ENCODE measurements at regions not wholly inside any gene's neighbourhood (a gene's known extent, or its start where the extent isn't known, plus 50 kb on each side); places are given as distances from the start of the nearest gene placed in this dataset.

GRCh38 chr9:13606586-13606985, 327.1 kb upstream of the MPDZ start:
- Mint-ChIP-seq H3K9me3 (peaks cover 10% of the 10 kb centered on the region), H3K4me3 (no peak overlapping the region), H3K27ac (no peak overlapping the region), H3K27me3 (no peaks in the 10 kb centered on the region), H3K4me1 (no peaks in the 10 kb centered on the region), H3K36me3 (no peaks in the 10 kb centered on the region)
- ATAC-seq = no peak

- no peaks in the 10 kb centered on the region for H3K27me3 Mint-ChIP-seq
- H3K4me1 Mint-ChIP-seq = no peaks in the 10 kb centered on the region
- no peak overlapping the region for H3K27ac Mint-ChIP-seq
- no peaks in the 10 kb centered on the region for H3K36me3 Mint-ChIP-seq
- peaks cover 10% of the 10 kb centered on the region for H3K9me3 Mint-ChIP-seq
- H3K4me3 Mint-ChIP-seq = no peak overlapping the region
- ATAC-seq = no peak
These were observed 324.4 kb upstream of the MPDZ start for GRCh38 chr9:13603921-13604320.

GRCh38 chr9:13598738-13599137, 319.2 kb upstream of the MPDZ start:
- H3K27me3 Mint-ChIP-seq = no peaks in the 10 kb centered on the region
- ATAC-seq = no peak
- H3K4me1 Mint-ChIP-seq = no peaks in the 10 kb centered on the region
- no peak overlapping the region for H3K4me3 Mint-ChIP-seq
- no peak overlapping the region for H3K27ac Mint-ChIP-seq
- H3K36me3 Mint-ChIP-seq = no peaks in the 10 kb centered on the region
- H3K9me3 Mint-ChIP-seq = peaks cover 9% of the 10 kb centered on the region

DNA sequence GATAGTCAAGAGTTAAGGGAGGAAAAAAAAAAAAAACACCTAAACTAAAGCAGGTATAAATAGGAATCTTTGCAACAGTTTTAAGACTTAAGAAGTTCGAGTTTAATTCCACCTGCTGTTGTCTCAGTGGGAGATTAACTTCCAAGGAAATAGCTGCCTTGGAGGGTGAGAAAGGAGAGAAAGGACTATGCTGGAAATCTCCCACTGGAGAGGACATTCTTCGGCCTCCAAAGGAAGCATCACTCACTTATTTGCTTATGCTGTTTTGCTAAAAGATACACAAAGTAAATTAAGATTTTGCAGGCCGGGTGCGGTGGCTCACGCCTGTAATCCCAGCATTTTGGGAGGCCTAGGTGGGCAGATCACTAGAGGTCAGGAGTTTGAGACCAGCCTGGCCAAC, 317.9 kb upstream of the MPDZ start:
- peaks cover 3% of the 10 kb centered on the region for H3K9me3 Mint-ChIP-seq
- no peak overlapping the region for H3K27ac Mint-ChIP-seq
- no peaks in the 10 kb centered on the region for H3K36me3 Mint-ChIP-seq
- no peaks in the 10 kb centered on the region for H3K27me3 Mint-ChIP-seq
- H3K4me1 Mint-ChIP-seq = no peaks in the 10 kb centered on the region
- no peak overlapping the region for H3K4me3 Mint-ChIP-seq
- ATAC-seq = no peak

GRCh38 chr9:13597004-13597403, 317.5 kb upstream of the MPDZ start:
- Mint-ChIP-seq H3K4me3 (no peak overlapping the region), H3K36me3 (no peaks in the 10 kb centered on the region), H3K27me3 (no peaks in the 10 kb centered on the region), H3K4me1 (no peaks in the 10 kb centered on the region), H3K9me3 (peaks cover 3% of the 10 kb centered on the region), H3K27ac (no peak overlapping the region)
- no peak for ATAC-seq

GRCh38 chr9:13596383-13596970, 317.0 kb upstream of the MPDZ start:
- Mint-ChIP-seq H3K4me3 (no peak overlapping the region), H3K4me1 (no peaks in the 10 kb centered on the region), H3K9me3 (peaks cover 3% of the 10 kb centered on the region), H3K27me3 (no peaks in the 10 kb centered on the region), H3K27ac (no peak overlapping the region), H3K36me3 (no peaks in the 10 kb centered on the region)
- ATAC-seq = no peak

- Mint-ChIP-seq H3K36me3 (no peaks in the 10 kb centered on the region), H3K4me3 (no peak overlapping the region), H3K4me1 (no peaks in the 10 kb centered on the region), H3K27me3 (no peaks in the 10 kb centered on the region), H3K9me3 (peaks cover 3% of the 10 kb centered on the region), H3K27ac (no peak overlapping the region)
- ATAC-seq = no peak
These were observed 311.5 kb upstream of the MPDZ start for GRCh38 chr9:13590996-13591395.

GRCh38 chr9:13589034-13589737, 309.7 kb upstream of the MPDZ start:
- H3K4me3 Mint-ChIP-seq = no peak overlapping the region
- ATAC-seq = no peak

GRCh38 chr9:13588151-13589033, 308.9 kb upstream of the MPDZ start:
- no peaks in the 10 kb centered on the region for H3K4me1 Mint-ChIP-seq
- H3K9me3 Mint-ChIP-seq = peaks cover 3% of the 10 kb centered on the region
- no peaks in the 10 kb centered on the region for H3K36me3 Mint-ChIP-seq
- ATAC-seq = no peak
- H3K27me3 Mint-ChIP-seq = no peaks in the 10 kb centered on the region
- no peak overlapping the region for H3K27ac Mint-ChIP-seq
- H3K4me3 Mint-ChIP-seq = no peak overlapping the region

More at GRCh38 chr9:13589034-13589737, 309.7 kb upstream of the MPDZ start:
- Mint-ChIP-seq H3K4me1 (no peaks in the 10 kb centered on the region), H3K36me3 (no peaks in the 10 kb centered on the region), H3K27ac (no peak overlapping the region), H3K27me3 (no peaks in the 10 kb centered on the region), H3K9me3 (peaks cover 3% of the 10 kb centered on the region)

DNA sequence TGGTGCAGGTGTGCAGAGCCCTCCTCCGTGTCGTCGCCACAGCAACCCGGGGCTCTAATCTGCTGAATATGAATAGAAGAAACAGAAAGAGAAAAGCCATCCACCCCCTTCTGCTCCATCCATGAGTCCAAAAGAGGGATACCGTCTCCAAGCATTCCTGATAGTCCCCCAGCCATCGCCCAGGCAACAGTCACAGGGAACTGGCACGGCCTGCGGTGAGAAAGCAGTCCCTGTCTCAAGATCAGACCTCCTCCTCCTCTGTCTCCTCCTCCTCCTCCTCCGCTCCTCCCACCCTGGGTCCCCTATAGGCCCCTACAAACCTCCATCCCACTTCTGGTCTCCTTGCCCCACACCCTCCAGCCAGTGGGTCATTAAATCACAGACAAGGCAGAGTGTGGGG, 308.1 kb upstream of the MPDZ start:
- ATAC-seq = no peak
- Mint-ChIP-seq H3K4me1 (no peaks in the 10 kb centered on the region), H3K9me3 (peaks cover 3% of the 10 kb centered on the region), H3K36me3 (no peaks in the 10 kb centered on the region), H3K27me3 (no peaks in the 10 kb centered on the region), H3K27ac (no peak overlapping the region), H3K4me3 (no peak overlapping the region)

GRCh38 chr9:13586587-13587374, 307.3 kb upstream of the MPDZ start:
- Mint-ChIP-seq H3K27me3 (no peaks in the 10 kb centered on the region), H3K9me3 (peaks cover 3% of the 10 kb centered on the region), H3K4me3 (no peak overlapping the region), H3K27ac (no peak overlapping the region), H3K4me1 (no peaks in the 10 kb centered on the region), H3K36me3 (no peaks in the 10 kb centered on the region)
- ATAC-seq = no peak

- H3K4me3 Mint-ChIP-seq = no peak overlapping the region
- no peak for ATAC-seq
- no peaks in the 10 kb centered on the region for H3K4me1 Mint-ChIP-seq
- no peaks in the 10 kb centered on the region for H3K36me3 Mint-ChIP-seq
- no peaks in the 10 kb centered on the region for H3K27me3 Mint-ChIP-seq
- peaks cover 3% of the 10 kb centered on the region for H3K9me3 Mint-ChIP-seq
- H3K27ac Mint-ChIP-seq = no peak overlapping the region
These were observed 301.3 kb upstream of the MPDZ start for GRCh38 chr9:13580760-13581159.

- H3K27me3 Mint-ChIP-seq = no peaks in the 10 kb centered on the region
- peaks cover 3% of the 10 kb centered on the region for H3K9me3 Mint-ChIP-seq
- H3K36me3 Mint-ChIP-seq = no peaks in the 10 kb centered on the region
- ATAC-seq = no peak
- H3K27ac Mint-ChIP-seq = no peak overlapping the region
- H3K4me3 Mint-ChIP-seq = no peak overlapping the region
- no peaks in the 10 kb centered on the region for H3K4me1 Mint-ChIP-seq
These were observed 300.6 kb upstream of the MPDZ start for GRCh38 chr9:13580131-13580530.

GRCh38 chr9:13576101-13576500, 296.6 kb upstream of the MPDZ start:
- no peaks in the 10 kb centered on the region for H3K4me1 Mint-ChIP-seq
- ATAC-seq = no peak
- no peaks in the 10 kb centered on the region for H3K27me3 Mint-ChIP-seq
- H3K9me3 Mint-ChIP-seq = peaks cover 4% of the 10 kb centered on the region
- no peaks in the 10 kb centered on the region for H3K36me3 Mint-ChIP-seq
- no peak overlapping the region for H3K4me3 Mint-ChIP-seq
- H3K27ac Mint-ChIP-seq = no peak overlapping the region

DNA sequence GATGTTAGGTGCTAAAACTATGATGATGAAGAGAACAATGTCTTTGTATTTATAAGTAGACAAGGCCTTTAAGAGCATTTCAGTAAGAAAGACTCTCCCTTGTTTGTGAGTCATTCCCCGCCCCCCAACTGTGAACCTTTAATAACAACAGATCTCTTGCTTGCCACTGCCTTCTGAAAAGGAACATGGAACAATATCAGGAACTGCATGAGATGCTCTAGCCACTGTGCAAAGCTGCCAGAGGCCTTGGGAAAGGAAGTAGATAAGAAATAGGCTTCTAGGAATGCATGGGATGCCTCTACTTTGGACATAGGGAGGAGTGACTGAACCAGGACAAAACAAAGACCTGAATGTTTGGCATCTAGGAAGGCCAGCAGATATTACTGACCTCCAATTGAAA, 296.1 kb upstream of the MPDZ start:
- no peaks in the 10 kb centered on the region for H3K27me3 Mint-ChIP-seq
- ATAC-seq = no peak
- no peak overlapping the region for H3K4me3 Mint-ChIP-seq
- H3K27ac Mint-ChIP-seq = no peak overlapping the region
- H3K36me3 Mint-ChIP-seq = no peaks in the 10 kb centered on the region
- H3K4me1 Mint-ChIP-seq = no peaks in the 10 kb centered on the region
- peaks cover 4% of the 10 kb centered on the region for H3K9me3 Mint-ChIP-seq
